GM23338 (cell line): ENCODE measurements at regions not wholly inside any gene's neighbourhood (a gene's known extent, or its start where the extent isn't known, plus 50 kb on each side); places are given as distances from the start of the nearest gene placed in this dataset.

Source experiments
- ATAC-seq: fragments of 200-7000 bp; cut with Tn5 transposase; 3 replicates; pipeline ENCODE4 v1.9.1; 2020
- DNase-seq: peaks from one replicate; pipeline ENCODE4 v3.0.0-alpha.2; 2015; ENCODE audit warnings: low spot score
- H2AFZ ChIP-seq: fragments of 200-600 bp; sonication (generic); 2 replicates; pipeline ENCODE4 v1.8.0; 2016; ENCODE audit warnings: antibody characterized with exemption, mild to moderate bottlenecking, moderate library complexity
- H3F3A ChIP-seq: fragments of 200-600 bp; sonication (generic); replicated peaks from 2 replicates; pipeline ENCODE4 v1.8.0; 2017; ENCODE audit warnings: antibody characterized with exemption, mixed run types, low read depth
- H3K27ac ChIP-seq: fragments of 200-600 bp; sonication (generic); 2 replicates; pipeline ENCODE4 v1.6.1; 2016; ENCODE audit warnings: low read depth
- H3K27me3 ChIP-seq: fragments of 200-600 bp; sonication (generic); 2 replicates; pipeline ENCODE4 v1.8.0; 2016; ENCODE audit warnings: mild to moderate bottlenecking, mixed run types, moderate library complexity; ENCODE audit not compliant: insufficient read depth
- H3K36me3 ChIP-seq: fragments of 200-600 bp; sonication (generic); 2 replicates; pipeline ENCODE4 v1.8.0; 2016; ENCODE audit warnings: mild to moderate bottlenecking; ENCODE audit not compliant: insufficient read depth
- H3K4me1 ChIP-seq: fragments of 200-600 bp; sonication (generic); 2 replicates; pipeline ENCODE4 v1.8.0; 2016; ENCODE audit warnings: mild to moderate bottlenecking, moderate library complexity; ENCODE audit not compliant: insufficient read depth
- H3K4me2 ChIP-seq: fragments of 200-600 bp; sonication (generic); 2 replicates; pipeline ENCODE4 v1.7.1; 2017; ENCODE audit warnings: mixed run types
- H3K4me3 ChIP-seq: fragments of 200-600 bp; sonication (generic); 2 replicates; pipeline ENCODE4 v1.6.1; 2016; ENCODE audit warnings: mixed run types
- H3K79me2 ChIP-seq: fragments of 200-600 bp; sonication (generic); replicated peaks from 2 replicates; pipeline ENCODE4 v1.8.0; 2017; ENCODE audit warnings: mild to moderate bottlenecking; ENCODE audit not compliant: insufficient read depth
- H3K9me2 ChIP-seq: fragments of 200-600 bp; sonication (generic); 2 replicates; pipeline ENCODE4 v1.8.0; 2017; ENCODE audit not compliant: insufficient read depth
- H4K20me1 ChIP-seq: fragments of 200-600 bp; sonication (generic); replicated peaks from 2 replicates; pipeline ENCODE4 v1.8.0; 2017; ENCODE audit warnings: mild to moderate bottlenecking; ENCODE audit not compliant: insufficient read depth
- H3K27ac Mint-ChIP-seq: 2 replicates; pipeline ENCODE4 v1.8.0; 2020; ENCODE audit warnings: inconsistent platforms, mild to moderate bottlenecking, moderate library complexity, mixed read lengths
- H3K27me3 Mint-ChIP-seq: 3 replicates; pipeline ENCODE4 v1.8.0; 2022; ENCODE audit warnings: low read depth, mild to moderate bottlenecking, moderate library complexity, mixed read lengths, inconsistent platforms; ENCODE audit not compliant: insufficient read depth, poor library complexity
- H3K36me3 Mint-ChIP-seq: 3 replicates; pipeline ENCODE4 v1.8.0; 2021; ENCODE audit warnings: low read depth, mild to moderate bottlenecking, inconsistent platforms, moderate library complexity, mixed read lengths
- H3K4me1 Mint-ChIP-seq: 3 replicates; pipeline ENCODE4 v1.8.0; 2020; ENCODE audit warnings: mild to moderate bottlenecking, inconsistent platforms, mixed read lengths
- H3K4me3 Mint-ChIP-seq: 3 replicates; pipeline ENCODE4 v1.8.0; 2021; ENCODE audit warnings: moderate library complexity, mild to moderate bottlenecking, inconsistent platforms, mixed read lengths
- H3K9me3 Mint-ChIP-seq: 3 replicates; pipeline ENCODE4 v1.8.0; 2020; ENCODE audit warnings: moderate library complexity, mild to moderate bottlenecking, inconsistent platforms, mixed read lengths
- CREB1 ChIP-seq: fragments of 250-450 bp; sonication (Bioruptor Pico); IDR thresholded peaks from 2 replicates; pipeline ENCODE4 v1.5.0; 2020; ENCODE audit warnings: low read depth, mild to moderate bottlenecking, moderate library complexity
- STAT1 ChIP-seq: IDR thresholded peaks from one replicate; pipeline ENCODE4 v1.6.1; 2016; ENCODE audit warnings: antibody characterized with exemption; ENCODE audit not compliant: unreplicated experiment
- ZNF331 ChIP-seq: fragments of 250-450 bp; sonication (Bioruptor Pico); IDR thresholded peaks from 2 replicates; pipeline ENCODE4 v1.5.0; 2020; ENCODE audit warnings: low read depth, mild to moderate bottlenecking, moderate library complexity
- TF ChIP-seq, protein P1 (sequence below): IDR thresholded peaks from 2 replicates; pipeline ENCODE4 v1.6.1; 2016; ENCODE audit warnings: antibody characterized with exemption
- TF ChIP-seq, protein P2 (sequence below): fragments of 250-450 bp; sonication (Bioruptor Pico); IDR thresholded peaks from 2 replicates; pipeline ENCODE4 v1.5.0; 2020; ENCODE audit warnings: mild to moderate bottlenecking, moderate library complexity
- TF ChIP-seq, protein P3 (sequence below), 2 experiments: fragments of 200-600 bp in 1 of 2; sonication (generic) in 1 of 2; conservative IDR thresholded peaks; 2 replicates each; pipeline versions ENCODE4 v1.5.1 to v1.6.1; 2016 to 2017; ENCODE audit warnings: antibody characterized with exemption in 2 of 2, low read depth in 2 of 2, mild to moderate bottlenecking in 2 of 2, moderate library complexity in 1 of 2

DNA sequence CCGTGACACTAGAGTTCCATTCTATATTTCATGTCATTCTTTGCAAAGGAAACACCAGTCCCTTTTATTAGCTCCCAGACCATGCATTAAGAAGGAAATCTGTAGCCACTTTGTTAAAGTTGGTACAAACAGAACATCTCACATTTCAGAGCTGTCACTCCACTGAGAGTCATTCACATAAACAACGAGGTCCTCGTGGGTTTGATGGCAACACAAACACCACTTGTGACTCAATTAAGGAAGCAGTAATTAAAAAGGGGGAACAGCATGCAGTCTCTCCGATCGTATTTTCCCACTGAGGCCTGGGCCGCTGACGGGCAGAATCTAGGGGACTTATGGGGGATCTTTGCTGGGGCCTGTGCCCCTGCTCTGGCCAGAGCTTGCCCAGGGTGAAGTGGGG, 94.2 kb upstream of the ZNF618 start:
- no peak for ATAC-seq
- H3K4me1 ChIP-seq, result peaks cover 6% of the 10 kb centered on the region; the same call in 1 of the 2 replicates
- H3K4me2 ChIP-seq, result no peak overlapping the region
- H3K4me3 ChIP-seq, result no peak overlapping the region
- H3F3A ChIP-seq, result no peaks in the 10 kb centered on the region
- no peak overlapping the region for H3K27ac Mint-ChIP-seq
- H3K9me3 Mint-ChIP-seq, result no peaks in the 10 kb centered on the region
- no peaks in the 10 kb centered on the region for H4K20me1 ChIP-seq
- no peak for DNase-seq
- H2AFZ ChIP-seq, result no peak overlapping the region
- peaks cover 14% of the 10 kb centered on the region for H3K4me1 Mint-ChIP-seq
- no peak overlapping the region for H3K27ac ChIP-seq
- no peak for TF ChIP-seq ZNF331 (CRISPR knock-in tag)
- TF ChIP-seq, protein P1, sequence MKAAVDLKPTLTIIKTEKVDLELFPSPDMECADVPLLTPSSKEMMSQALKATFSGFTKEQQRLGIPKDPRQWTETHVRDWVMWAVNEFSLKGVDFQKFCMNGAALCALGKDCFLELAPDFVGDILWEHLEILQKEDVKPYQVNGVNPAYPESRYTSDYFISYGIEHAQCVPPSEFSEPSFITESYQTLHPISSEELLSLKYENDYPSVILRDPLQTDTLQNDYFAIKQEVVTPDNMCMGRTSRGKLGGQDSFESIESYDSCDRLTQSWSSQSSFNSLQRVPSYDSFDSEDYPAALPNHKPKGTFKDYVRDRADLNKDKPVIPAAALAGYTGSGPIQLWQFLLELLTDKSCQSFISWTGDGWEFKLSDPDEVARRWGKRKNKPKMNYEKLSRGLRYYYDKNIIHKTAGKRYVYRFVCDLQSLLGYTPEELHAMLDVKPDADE, result no peak
- TF ChIP-seq, protein P2, sequence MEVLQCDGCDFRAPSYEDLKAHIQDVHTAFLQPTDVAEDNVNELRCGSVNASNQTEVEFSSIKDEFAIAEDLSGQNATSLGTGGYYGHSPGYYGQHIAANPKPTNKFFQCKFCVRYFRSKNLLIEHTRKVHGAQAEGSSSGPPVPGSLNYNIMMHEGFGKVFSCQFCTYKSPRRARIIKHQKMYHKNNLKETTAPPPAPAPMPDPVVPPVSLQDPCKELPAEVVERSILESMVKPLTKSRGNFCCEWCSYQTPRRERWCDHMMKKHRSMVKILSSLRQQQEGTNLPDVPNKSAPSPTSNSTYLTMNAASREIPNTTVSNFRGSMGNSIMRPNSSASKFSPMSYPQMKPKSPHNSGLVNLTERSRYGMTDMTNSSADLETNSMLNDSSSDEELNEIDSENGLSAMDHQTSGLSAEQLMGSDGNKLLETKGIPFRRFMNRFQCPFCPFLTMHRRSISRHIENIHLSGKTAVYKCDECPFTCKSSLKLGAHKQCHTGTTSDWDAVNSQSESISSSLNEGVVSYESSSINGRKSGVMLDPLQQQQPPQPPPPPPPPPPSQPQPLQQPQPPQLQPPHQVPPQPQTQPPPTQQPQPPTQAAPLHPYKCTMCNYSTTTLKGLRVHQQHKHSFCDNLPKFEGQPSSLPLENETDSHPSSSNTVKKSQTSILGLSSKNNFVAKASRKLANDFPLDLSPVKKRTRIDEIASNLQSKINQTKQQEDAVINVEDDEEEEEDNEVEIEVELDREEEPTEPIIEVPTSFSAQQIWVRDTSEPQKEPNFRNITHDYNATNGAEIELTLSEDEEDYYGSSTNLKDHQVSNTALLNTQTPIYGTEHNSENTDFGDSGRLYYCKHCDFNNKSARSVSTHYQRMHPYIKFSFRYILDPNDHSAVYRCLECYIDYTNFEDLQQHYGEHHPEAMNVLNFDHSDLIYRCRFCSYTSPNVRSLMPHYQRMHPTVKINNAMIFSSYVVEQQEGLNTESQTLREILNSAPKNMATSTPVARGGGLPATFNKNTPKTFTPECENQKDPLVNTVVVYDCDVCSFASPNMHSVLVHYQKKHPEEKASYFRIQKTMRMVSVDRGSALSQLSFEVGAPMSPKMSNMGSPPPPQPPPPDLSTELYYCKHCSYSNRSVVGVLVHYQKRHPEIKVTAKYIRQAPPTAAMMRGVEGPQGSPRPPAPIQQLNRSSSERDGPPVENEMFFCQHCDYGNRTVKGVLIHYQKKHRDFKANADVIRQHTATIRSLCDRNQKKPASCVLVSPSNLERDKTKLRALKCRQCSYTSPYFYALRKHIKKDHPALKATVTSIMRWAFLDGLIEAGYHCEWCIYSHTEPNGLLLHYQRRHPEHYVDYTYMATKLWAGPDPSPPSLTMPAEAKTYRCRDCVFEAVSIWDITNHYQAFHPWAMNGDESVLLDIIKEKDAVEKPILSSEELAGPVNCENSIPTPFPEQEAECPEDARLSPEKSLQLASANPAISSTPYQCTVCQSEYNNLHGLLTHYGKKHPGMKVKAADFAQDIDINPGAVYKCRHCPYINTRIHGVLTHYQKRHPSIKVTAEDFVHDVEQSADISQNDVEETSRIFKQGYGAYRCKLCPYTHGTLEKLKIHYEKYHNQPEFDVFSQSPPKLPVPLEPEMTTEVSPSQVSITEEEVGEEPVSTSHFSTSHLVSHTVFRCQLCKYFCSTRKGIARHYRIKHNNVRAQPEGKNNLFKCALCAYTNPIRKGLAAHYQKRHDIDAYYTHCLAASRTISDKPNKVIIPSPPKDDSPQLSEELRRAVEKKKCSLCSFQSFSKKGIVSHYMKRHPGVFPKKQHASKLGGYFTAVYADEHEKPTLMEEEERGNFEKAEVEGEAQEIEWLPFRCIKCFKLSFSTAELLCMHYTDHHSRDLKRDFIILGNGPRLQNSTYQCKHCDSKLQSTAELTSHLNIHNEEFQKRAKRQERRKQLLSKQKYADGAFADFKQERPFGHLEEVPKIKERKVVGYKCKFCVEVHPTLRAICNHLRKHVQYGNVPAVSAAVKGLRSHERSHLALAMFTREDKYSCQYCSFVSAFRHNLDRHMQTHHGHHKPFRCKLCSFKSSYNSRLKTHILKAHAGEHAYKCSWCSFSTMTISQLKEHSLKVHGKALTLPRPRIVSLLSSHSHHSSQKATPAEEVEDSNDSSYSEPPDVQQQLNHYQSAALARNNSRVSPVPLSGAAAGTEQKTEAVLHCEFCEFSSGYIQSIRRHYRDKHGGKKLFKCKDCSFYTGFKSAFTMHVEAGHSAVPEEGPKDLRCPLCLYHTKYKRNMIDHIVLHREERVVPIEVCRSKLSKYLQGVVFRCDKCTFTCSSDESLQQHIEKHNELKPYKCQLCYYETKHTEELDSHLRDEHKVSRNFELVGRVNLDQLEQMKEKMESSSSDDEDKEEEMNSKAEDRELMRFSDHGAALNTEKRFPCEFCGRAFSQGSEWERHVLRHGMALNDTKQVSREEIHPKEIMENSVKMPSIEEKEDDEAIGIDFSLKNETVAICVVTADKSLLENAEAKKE (CRISPR knock-in tag), result no peak
- TF ChIP-seq STAT1, result no peak
- TF ChIP-seq, protein P3, sequence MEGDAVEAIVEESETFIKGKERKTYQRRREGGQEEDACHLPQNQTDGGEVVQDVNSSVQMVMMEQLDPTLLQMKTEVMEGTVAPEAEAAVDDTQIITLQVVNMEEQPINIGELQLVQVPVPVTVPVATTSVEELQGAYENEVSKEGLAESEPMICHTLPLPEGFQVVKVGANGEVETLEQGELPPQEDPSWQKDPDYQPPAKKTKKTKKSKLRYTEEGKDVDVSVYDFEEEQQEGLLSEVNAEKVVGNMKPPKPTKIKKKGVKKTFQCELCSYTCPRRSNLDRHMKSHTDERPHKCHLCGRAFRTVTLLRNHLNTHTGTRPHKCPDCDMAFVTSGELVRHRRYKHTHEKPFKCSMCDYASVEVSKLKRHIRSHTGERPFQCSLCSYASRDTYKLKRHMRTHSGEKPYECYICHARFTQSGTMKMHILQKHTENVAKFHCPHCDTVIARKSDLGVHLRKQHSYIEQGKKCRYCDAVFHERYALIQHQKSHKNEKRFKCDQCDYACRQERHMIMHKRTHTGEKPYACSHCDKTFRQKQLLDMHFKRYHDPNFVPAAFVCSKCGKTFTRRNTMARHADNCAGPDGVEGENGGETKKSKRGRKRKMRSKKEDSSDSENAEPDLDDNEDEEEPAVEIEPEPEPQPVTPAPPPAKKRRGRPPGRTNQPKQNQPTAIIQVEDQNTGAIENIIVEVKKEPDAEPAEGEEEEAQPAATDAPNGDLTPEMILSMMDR (conservative IDR thresholded peaks at IDR 0.05; ENCODE audit: low read depth in 2 of 2), result no peak
- no peak for TF ChIP-seq CREB1 (CRISPR knock-in tag)
- H3K27me3 ChIP-seq, result 0 out of 2 replicates have a peak, but pooled peaks cover 7% of the 10 kb centered on the region
- peaks cover 4% of the 10 kb centered on the region for H3K27me3 Mint-ChIP-seq
- no peaks in the 10 kb centered on the region for H3K36me3 Mint-ChIP-seq
- H3K9me2 ChIP-seq, result no peaks in the 10 kb centered on the region
- no peaks in the 10 kb centered on the region for H3K36me3 ChIP-seq
- no peaks in the 10 kb centered on the region for H3K79me2 ChIP-seq
- no peak overlapping the region for H3K4me3 Mint-ChIP-seq
